DMS 273 (cell line): ENCODE measurements at regions not wholly inside any gene's neighbourhood (a gene's known extent, or its start where the extent isn't known, plus 50 kb on each side); places are given as distances from the start of the nearest gene placed in this dataset.
"Not testable (repeated sequence)": the region's sequence is repeated elsewhere in the genome, so short reads cannot be mapped to it uniquely, and the experiment has no call there.

Experiments
- DNase-seq: peaks from one replicate; lab custom pipeline; 2025; ENCODE audit not compliant: unreplicated experiment; lab: John Stamatoyannopoulos, UW

GRCh38 chr9:101893661-101894646 is 155.5 kb upstream of the GRIN3A start:
- DNase-seq, result no peak

- DNase-seq, result no peak
These were observed 143.1 kb upstream of the GRIN3A start for GRCh38 chr9:101881508-101881907.

- no peak for DNase-seq
These were observed 142.4 kb upstream of the GRIN3A start for GRCh38 chr9:101880846-101881245.

- no peak for DNase-seq
These were observed 140.3 kb upstream of the GRIN3A start for GRCh38 chr9:101878734-101879133.

GRCh38 chr9:101877439-101877838 is 139.0 kb upstream of the GRIN3A start:
- no peak for DNase-seq

- no peak for DNase-seq
These were observed 123.0 kb upstream of the GRIN3A start for GRCh38 chr9:101861472-101861871.

- DNase-seq, result no peak
These were observed 122.5 kb upstream of the GRIN3A start for GRCh38 chr9:101860920-101861319.

- no peak for DNase-seq
These were observed 121.2 kb upstream of the GRIN3A start for GRCh38 chr9:101859620-101860019.

- no peak for DNase-seq
These were observed 119.6 kb upstream of the GRIN3A start for GRCh38 chr9:101858026-101858425.

GRCh38 chr9:101849102-101849707 is 110.8 kb upstream of the GRIN3A start:
- no peak for DNase-seq

- peak; percentile 7 for DNase-seq
These were observed 110.1 kb upstream of the GRIN3A start for GRCh38 chr9:101848485-101848919.

- DNase-seq, result no peak
These were observed 107.7 kb upstream of the GRIN3A start for GRCh38 chr9:101846161-101846560.

GRCh38 chr9:101840694-101841188 is 102.3 kb upstream of the GRIN3A start:
- peak; percentile 49 for DNase-seq

GRCh38 chr9:101838988-101839387 is 100.5 kb upstream of the GRIN3A start:
- DNase-seq, result not testable (repeated sequence)

- DNase-seq, result no peak
These were observed 97.6 kb upstream of the GRIN3A start for GRCh38 chr9:101836021-101836420.

GRCh38 chr9:101832486-101832885 is 94.0 kb upstream of the GRIN3A start:
- no peak for DNase-seq

- DNase-seq, result not testable (repeated sequence)
These were observed 83.0 kb upstream of the GRIN3A start for GRCh38 chr9:101821450-101821849.

GRCh38 chr9:101820983-101821382 is 82.5 kb upstream of the GRIN3A start:
- not testable (repeated sequence) for DNase-seq

GRCh38 chr9:101814064-101814463 is 75.6 kb upstream of the GRIN3A start:
- DNase-seq, result no peak

- DNase-seq, result not testable (repeated sequence)
These were observed 69.4 kb upstream of the GRIN3A start for GRCh38 chr9:101807879-101808278.

- DNase-seq, result no peak
These were observed 57.6 kb upstream of the GRIN3A start for GRCh38 chr9:101796044-101796443.

GRCh38 chr9:101795147-101795546 is 56.7 kb upstream of the GRIN3A start:
- no peak for DNase-seq
